ENCODE measurements at regions not wholly inside any gene's neighbourhood (a gene's known extent, or its start where the extent isn't known, plus 50 kb on each side); places are given as distances from the start of the nearest gene placed in this dataset.

- H3K4me3 ChIP-seq (ENCODE audit: control insufficient read depth, low read depth, low read length) = no peak overlapping the region
- no peak for DNase-seq (ENCODE audit: low read depth)
- no peak for TF ChIP-seq CTCF (IDR thresholded peaks at IDR 0.05; ENCODE audit: control insufficient read depth, insufficient read depth, low read depth, low read length, missing control alignments)
Measured at GRCh38 chr16:65200156-65200773, 78.4 kb upstream of the CDH11 start.

GRCh38 chr16:65196420-65197075 is 74.7 kb upstream of the CDH11 start:
- TF ChIP-seq CTCF (IDR thresholded peaks at IDR 0.05; ENCODE audit: control insufficient read depth, insufficient read depth, low read depth, low read length, missing control alignments) = no peak
- DNase-seq (ENCODE audit: low read depth) = no peak
- no peak overlapping the region for H3K4me3 ChIP-seq (ENCODE audit: control insufficient read depth, low read depth, low read length)

- DNase-seq (ENCODE audit: low read depth) = no peak
Measured at GRCh38 chr16:65195998-65196397, 74.1 kb upstream of the CDH11 start.

GRCh38 chr16:65185241-65185778 is 63.4 kb upstream of the CDH11 start:
- TF ChIP-seq CTCF (IDR thresholded peaks at IDR 0.05; ENCODE audit: control insufficient read depth, insufficient read depth, low read depth, low read length, missing control alignments) = no peak
- no peak for DNase-seq (ENCODE audit: low read depth)
- H3K4me3 ChIP-seq (ENCODE audit: control insufficient read depth, low read depth, low read length) = no peak overlapping the region

More at GRCh38 chr16:65195998-65196397, 74.1 kb upstream of the CDH11 start:
- no peak for TF ChIP-seq CTCF (IDR thresholded peaks at IDR 0.05; ENCODE audit: control insufficient read depth, insufficient read depth, low read depth, low read length, missing control alignments)
- H3K4me3 ChIP-seq (ENCODE audit: control insufficient read depth, low read depth, low read length) = no peak overlapping the region

GRCh38 chr16:65181071-65181561 is 59.3 kb upstream of the CDH11 start:
- DNase-seq (ENCODE audit: low read depth) = no peak
- TF ChIP-seq CTCF (IDR thresholded peaks at IDR 0.05; ENCODE audit: control insufficient read depth, insufficient read depth, low read depth, low read length, missing control alignments) = no peak
- no peak overlapping the region for H3K4me3 ChIP-seq (ENCODE audit: control insufficient read depth, low read depth, low read length)

GRCh38 chr16:65178151-65178550 is 56.3 kb upstream of the CDH11 start:
- TF ChIP-seq CTCF (IDR thresholded peaks at IDR 0.05; ENCODE audit: control insufficient read depth, insufficient read depth, low read depth, low read length, missing control alignments) = no peak
- no peak overlapping the region for H3K4me3 ChIP-seq (ENCODE audit: control insufficient read depth, low read depth, low read length)
- no peak for DNase-seq (ENCODE audit: low read depth)

Data from AG09309 (cell line).